ENCODE measurements at regions not wholly inside any gene's neighbourhood (a gene's known extent, or its start where the extent isn't known, plus 50 kb on each side); places are given as distances from the start of the nearest gene placed in this dataset.

DNA sequence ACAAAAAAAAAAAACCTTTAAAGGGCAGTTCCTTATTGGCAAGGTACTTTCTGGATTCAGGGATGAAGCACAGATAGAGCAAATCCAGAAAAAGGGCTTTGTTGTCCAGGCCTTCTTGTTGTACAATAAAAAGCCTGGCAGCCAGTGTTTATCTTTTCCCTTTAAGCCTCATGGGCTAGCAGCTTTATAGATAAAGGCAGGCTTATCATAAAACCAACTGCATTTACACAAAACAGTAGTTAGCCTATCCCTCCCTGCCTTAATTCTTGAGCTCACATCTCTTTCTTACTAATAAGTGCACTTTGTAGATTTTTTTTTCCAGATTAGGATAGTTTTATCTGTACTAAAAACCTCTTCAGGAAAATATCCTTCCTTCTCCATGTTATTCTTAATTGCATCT, 662.8 kb upstream of the CCDC54 start:
- TF ChIP-seq CTCF (IDR thresholded peaks at IDR 0.05) (no peak), POLR2A (IDR thresholded peaks at IDR 0.05) (no peak)
